GM18520 (cell line): ENCODE measurements at regions not wholly inside any gene's neighbourhood (a gene's known extent, or its start where the extent isn't known, plus 50 kb on each side); places are given as distances from the start of the nearest gene placed in this dataset.

Source experiments
- ATAC-seq: cut with Tn5 transposase; IDR thresholded peaks from one replicate; pipeline ENCODE4 v1.9.1; 2021; ENCODE audit not compliant: unreplicated experiment

GRCh38 chr7:116417593-116418345 is 81.8 kb upstream of the CAV2 start:
- ATAC-seq, result no peak

DNA sequence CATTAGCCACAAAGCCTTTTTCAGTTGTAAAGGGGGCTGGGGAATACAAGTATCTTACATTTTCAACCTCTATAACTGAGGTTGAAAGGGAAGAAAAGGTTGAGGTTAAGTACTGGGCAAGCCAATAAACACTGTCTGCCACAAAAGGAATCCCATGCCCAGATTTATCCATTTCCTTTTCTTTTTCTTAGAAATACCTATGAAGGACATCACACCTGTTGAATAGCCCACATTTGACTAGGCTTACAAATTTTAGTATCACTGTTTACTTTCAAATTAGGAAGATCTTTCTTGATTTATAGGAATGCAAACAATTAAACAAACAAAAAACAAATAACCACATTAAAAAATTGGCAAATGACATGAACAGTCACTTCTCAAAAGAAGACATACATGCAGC is 81.0 kb upstream of the CAV2 start:
- no peak for ATAC-seq

- ATAC-seq, result no peak
Measured at GRCh38 chr7:116420003-116420402, 79.5 kb upstream of the CAV2 start.

DNA sequence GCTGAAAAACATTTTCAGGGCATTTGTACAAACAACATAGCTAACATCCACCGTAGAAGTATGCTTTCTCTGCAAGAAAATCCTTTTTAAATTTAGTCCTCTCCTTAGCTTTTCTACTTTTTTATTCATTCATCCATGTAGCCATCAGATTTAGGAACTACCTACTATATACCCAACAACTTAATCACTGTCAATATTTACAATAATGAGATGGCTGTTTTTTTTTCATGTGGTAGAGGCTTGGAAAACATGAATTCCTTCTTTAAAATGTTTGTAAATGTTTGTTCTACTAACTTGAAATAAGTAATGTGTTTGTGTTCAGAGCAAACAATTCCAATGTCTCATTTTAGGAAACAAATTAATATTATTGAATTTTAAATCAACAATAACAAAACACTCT is 78.2 kb upstream of the CAV2 start:
- ATAC-seq, result no peak

DNA sequence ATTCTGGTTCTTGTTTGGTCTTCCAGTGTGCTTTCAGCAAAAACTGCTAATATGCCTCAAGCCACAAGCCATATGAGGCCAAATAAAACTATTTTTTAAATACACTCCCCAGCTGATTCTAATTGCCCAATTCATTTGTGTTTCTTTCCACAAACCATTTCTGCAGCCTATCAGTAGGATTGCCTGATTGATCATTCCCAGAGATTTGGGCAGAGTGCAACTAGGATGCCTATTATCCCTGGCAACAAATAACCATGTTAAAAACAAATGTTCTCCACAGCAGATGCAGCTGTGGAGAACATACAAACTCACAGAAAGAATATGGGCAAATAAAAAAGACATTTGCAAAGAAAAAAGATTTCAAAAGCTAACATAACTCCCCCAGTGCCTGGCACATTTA is 76.9 kb upstream of the CAV2 start:
- no peak for ATAC-seq

DNA sequence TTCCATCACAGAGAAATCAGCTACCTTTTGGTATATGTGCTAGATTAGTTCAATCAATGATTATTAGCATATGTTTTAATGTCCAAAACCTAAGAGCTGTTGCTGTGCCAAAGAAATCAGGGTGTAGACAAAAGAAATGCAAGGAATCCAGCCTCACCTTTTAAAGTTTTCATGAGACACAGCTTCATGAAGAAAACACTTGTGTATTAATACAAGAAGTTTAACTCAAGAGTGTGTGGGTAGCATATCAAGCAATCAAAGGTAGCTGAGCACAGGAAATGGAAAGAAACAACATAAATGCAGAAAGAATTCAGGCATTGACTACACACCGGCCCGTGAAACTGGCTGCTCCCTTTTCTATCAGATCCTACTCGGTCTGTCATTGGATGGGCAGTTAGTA is 76.0 kb upstream of the CAV2 start:
- ATAC-seq, result no peak

GRCh38 chr7:116425647-116426209 is 73.8 kb upstream of the CAV2 start:
- ATAC-seq, result no peak

GRCh38 chr7:116426428-116427156 is 72.9 kb upstream of the CAV2 start:
- no peak for ATAC-seq

GRCh38 chr7:116429986-116430619 is 69.4 kb upstream of the CAV2 start:
- ATAC-seq, result no peak

- no peak for ATAC-seq
Measured at GRCh38 chr7:116431787-116432526, 67.6 kb upstream of the CAV2 start.

DNA sequence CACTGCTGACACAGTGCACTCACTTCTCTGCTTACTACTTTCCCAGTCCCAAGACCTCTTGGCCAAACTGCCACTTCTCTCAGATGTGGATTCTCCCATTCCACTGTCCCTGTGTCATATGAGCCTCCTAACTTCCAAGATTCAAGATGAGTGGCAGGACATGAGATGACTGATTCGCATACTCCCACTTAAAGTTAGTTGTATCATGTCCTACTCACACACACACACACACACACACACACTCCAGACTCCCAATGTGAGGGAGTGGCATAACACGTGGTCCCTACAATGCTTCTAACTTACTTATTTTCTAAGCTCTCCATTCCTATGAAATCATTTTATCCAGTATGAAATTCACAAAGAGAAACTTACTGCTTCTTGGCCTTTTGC is 67.0 kb upstream of the CAV2 start:
- ATAC-seq, result no peak

DNA sequence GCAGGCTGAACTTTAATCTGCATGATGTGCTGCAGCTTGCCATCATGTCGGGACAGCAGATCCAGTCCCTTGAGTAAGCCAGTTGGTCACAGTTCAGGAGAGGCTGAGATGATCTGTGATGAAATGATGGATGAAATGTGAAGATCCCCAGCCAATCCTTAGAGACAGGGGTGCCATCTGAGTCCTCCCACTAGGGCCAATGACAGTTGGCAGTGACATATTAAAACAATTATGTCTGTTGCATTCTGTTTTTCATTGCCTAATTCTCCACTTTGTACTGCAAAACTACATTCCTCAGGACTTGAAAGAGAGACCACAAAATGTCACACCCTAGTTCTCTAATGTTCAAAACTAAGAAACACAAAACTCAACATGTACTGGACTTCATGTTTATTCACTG is 66.3 kb upstream of the CAV2 start:
- no peak for ATAC-seq

DNA sequence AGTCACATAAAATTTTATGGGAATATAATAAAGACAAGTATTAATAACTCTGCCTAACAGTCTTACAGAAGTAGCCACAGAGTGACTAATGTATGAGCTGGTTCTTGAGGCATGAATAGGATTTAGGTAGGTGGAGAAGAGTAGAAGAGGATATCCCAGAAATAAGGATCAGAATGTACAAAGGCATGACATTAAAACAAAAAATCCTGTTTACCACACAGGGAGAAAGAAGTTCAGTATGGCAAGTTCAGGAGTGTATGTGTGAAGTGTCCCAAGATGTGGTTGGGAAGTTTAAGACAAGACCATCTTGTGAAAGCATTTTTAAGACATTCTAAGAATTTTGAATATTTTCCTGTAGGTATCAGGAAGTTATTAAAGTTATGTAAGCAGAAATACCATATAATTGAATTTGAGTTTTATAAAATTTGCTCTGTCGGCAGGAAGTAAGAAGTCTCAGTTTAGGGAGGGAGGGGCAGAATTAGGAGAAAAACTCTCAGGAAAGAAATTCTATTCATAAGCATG is 64.7 kb upstream of the CAV2 start:
- ATAC-seq, result no peak

DNA sequence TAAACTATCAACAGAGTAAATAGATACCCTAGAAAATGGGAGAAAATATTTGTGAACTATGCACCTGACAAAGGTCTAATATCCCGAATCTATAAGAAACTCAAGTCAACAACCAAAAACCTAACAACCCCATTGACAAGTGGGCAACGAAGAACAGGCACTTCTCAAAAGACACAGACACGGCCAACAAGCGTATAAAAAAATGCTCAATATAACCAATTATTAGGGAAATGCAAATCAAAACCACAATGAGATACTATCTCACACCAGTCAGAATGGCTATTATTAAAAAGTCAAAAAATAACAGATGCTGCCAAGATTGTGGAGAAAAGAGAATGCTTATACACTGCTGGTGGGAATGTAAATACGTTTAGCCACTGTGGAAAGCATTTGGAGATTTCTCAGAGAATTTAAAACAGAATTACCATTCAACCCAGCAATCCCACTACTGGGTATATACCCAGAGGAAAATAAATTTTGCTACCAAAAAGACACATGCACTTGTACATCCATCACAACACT is 63.2 kb upstream of the CAV2 start:
- ATAC-seq, result no peak

DNA sequence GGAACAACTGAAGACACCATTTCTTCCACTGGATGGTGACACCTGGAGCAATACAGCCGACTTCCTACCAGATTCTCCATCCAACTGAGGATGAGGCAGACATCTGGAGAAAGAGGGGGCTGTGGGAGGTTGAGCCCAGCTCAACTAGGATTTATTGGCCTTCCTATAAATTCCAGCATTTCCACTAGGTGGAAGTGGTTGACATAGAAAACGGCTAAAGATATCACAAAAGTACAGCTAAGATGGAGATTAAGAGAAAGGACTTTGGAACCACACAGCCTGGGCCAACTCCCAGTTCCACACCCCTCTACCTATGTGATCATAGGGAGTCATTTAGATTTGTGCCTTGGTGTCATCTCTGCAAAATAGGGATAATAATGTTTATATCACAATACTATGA is 61.3 kb upstream of the CAV2 start:
- ATAC-seq, result no peak

- ATAC-seq, result no peak
Measured at GRCh38 chr7:116439005-116439404, 60.5 kb upstream of the CAV2 start.

DNA sequence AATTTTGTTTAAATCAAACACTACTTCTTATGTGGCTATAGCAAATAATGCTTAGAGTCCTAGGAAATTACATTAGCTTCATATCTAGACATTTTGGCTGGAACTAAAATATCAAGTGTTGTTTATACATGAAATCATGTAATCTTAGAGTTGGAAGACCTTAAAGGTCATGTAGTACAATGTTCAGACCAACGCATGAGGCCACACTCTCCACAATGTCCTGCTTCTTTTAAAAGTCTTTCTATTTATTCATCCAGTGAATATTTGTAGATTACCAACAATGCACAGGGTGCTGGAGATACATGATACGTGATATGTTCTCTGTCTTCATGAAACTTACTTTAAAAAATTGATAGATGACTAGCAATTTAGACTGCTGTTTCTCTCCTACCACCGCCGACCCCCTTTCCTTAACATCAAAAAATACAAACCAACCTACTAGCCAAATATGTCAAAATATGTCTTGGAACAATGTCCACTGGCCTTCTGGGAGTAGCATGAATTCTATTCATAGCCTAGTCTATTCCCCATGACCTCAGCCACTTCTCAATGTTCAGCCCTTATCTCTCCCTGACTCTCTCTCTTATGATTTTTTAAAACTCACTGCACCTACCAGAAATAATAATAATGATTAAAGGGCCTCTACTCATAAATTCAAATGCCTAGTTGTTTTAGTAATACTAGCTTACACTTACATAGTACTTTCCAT is 59.5 kb upstream of the CAV2 start:
- no peak for ATAC-seq

GRCh38 chr7:116441534-116441933 is 58.0 kb upstream of the CAV2 start:
- no peak for ATAC-seq

- no peak for ATAC-seq
Measured at GRCh38 chr7:116443101-116443523, 56.4 kb upstream of the CAV2 start.

- ATAC-seq, result no peak
Measured at GRCh38 chr7:116443646-116444045, 55.9 kb upstream of the CAV2 start.
